ENCODE measurements at regions not wholly inside any gene's neighbourhood (a gene's known extent, or its start where the extent isn't known, plus 50 kb on each side); places are given as distances from the start of the nearest gene placed in this dataset.

GRCh38 chr2:160679686-160680085, 186.1 kb upstream of the RBMS1 start:
- H3K27ac ChIP-seq (ENCODE audit: low read depth, low read length): no peak overlapping the region
- POLR2A ChIA-PET: no interaction called here
- Mint-ChIP-seq H3K9me3 (peaks cover 1 to 8% (median 2%) of the 10 kb centered on the region in 5 donors), H3K27me3 (peaks cover 6 to 30% of the 10 kb centered on the region in 2 donors), H3K4me1 (no peaks in the 10 kb centered on the region), H3K27ac (no peak overlapping the region), H3K36me3 (peaks cover 0 to 5% (median 0%) of the 10 kb centered on the region in 3 donors), H3K4me3 (no peak overlapping the region)
- no peak for DNase-seq
- no peaks in the 10 kb centered on the region for H3K9me3 ChIP-seq (ENCODE audit: low read length)
- no peaks in the 10 kb centered on the region for H3K27me3 ChIP-seq (ENCODE audit: insufficient read depth, low read length, poor library complexity, severe bottlenecking)
- H3K4me1 ChIP-seq (ENCODE audit: insufficient read depth, low read length): no peaks in the 10 kb centered on the region
- CTCF ChIA-PET: no interaction called here
- no peaks in the 10 kb centered on the region for H3K36me3 ChIP-seq (ENCODE audit: insufficient read depth, low read length)
- no peak overlapping the region for H3K4me3 ChIP-seq (ENCODE audit: low read length)

- Mint-ChIP-seq H3K27me3 (peaks cover 7 to 25% of the 10 kb centered on the region in 2 donors), H3K4me3 (no peak overlapping the region), H3K4me1 (no peaks in the 10 kb centered on the region), H3K9me3 (peaks cover 1 to 7% (median 2%) of the 10 kb centered on the region in 5 donors), H3K36me3 (peaks cover 0 to 5% (median 0%) of the 10 kb centered on the region in 3 donors), H3K27ac (no peak overlapping the region)
- no peak overlapping the region for H3K27ac ChIP-seq (ENCODE audit: low read depth, low read length)
- POLR2A ChIA-PET: no interaction called here
- no peak for DNase-seq
- no peaks in the 10 kb centered on the region for H3K27me3 ChIP-seq (ENCODE audit: insufficient read depth, low read length, poor library complexity, severe bottlenecking)
- CTCF ChIA-PET: no interaction called here
- H3K9me3 ChIP-seq (ENCODE audit: low read length): no peaks in the 10 kb centered on the region
- H3K36me3 ChIP-seq (ENCODE audit: insufficient read depth, low read length): no peaks in the 10 kb centered on the region
- no peak overlapping the region for H3K4me3 ChIP-seq (ENCODE audit: low read length)
- H3K4me1 ChIP-seq (ENCODE audit: insufficient read depth, low read length): no peaks in the 10 kb centered on the region
These were observed 186.7 kb upstream of the RBMS1 start for GRCh38 chr2:160680294-160680693.

GRCh38 chr2:160680974-160681373, 187.4 kb upstream of the RBMS1 start:
- ChIA-PET POLR2A (no interaction called here), CTCF (no interaction called here)
- no peak overlapping the region for H3K27ac ChIP-seq (ENCODE audit: low read depth, low read length)
- H3K4me1 Mint-ChIP-seq: no peaks in the 10 kb centered on the region
- H3K4me3 ChIP-seq (ENCODE audit: low read length): no peak overlapping the region
- peaks cover 7 to 25% of the 10 kb centered on the region in 2 donors for H3K27me3 Mint-ChIP-seq
- H3K36me3 Mint-ChIP-seq: peaks cover 0 to 5% (median 0%) of the 10 kb centered on the region in 3 donors
- no peaks in the 10 kb centered on the region for H3K4me1 ChIP-seq (ENCODE audit: insufficient read depth, low read length)
- no peak overlapping the region for H3K27ac Mint-ChIP-seq
- H3K4me3 Mint-ChIP-seq: no peak overlapping the region
- H3K27me3 ChIP-seq (ENCODE audit: insufficient read depth, low read length, poor library complexity, severe bottlenecking): no peaks in the 10 kb centered on the region
- no peaks in the 10 kb centered on the region for H3K36me3 ChIP-seq (ENCODE audit: insufficient read depth, low read length)
- no peak for DNase-seq
- H3K9me3 Mint-ChIP-seq: peaks cover 1 to 7% (median 2%) of the 10 kb centered on the region in 5 donors
- H3K9me3 ChIP-seq (ENCODE audit: low read length): no peaks in the 10 kb centered on the region

GRCh38 chr2:160683206-160683605, 189.6 kb upstream of the RBMS1 start:
- no peak overlapping the region for H3K4me3 Mint-ChIP-seq
- CTCF ChIA-PET: interaction anchor here (1.5 kb wide), 1 partner anchor 432 kb away, joined by 3 read pairs; no protein-coding TSS in a partner anchor
- POLR2A ChIA-PET: no interaction called here

GRCh38 chr2:160687629-160688028, 194.0 kb upstream of the RBMS1 start:
- no peak overlapping the region for H3K4me3 ChIP-seq (ENCODE audit: low read length)
- Mint-ChIP-seq H3K4me1 (no peaks in the 10 kb centered on the region), H3K4me3 (no peak overlapping the region), H3K27me3 (peaks cover 7 to 15% of the 10 kb centered on the region in 2 donors), H3K9me3 (peaks cover 0 to 4% (median 0%) of the 10 kb centered on the region in 5 donors), H3K36me3 (no peaks in the 10 kb centered on the region), H3K27ac (no peak overlapping the region)
- H3K9me3 ChIP-seq (ENCODE audit: low read length): no peaks in the 10 kb centered on the region
- POLR2A ChIA-PET: interaction anchor here (0.6 kb wide), 1 partner anchor 12 kb away, joined by 5 read pairs; no protein-coding TSS in a partner anchor
- CTCF ChIA-PET: no interaction called here
- H3K36me3 ChIP-seq (ENCODE audit: insufficient read depth, low read length): no peaks in the 10 kb centered on the region
- H3K27ac ChIP-seq (ENCODE audit: low read depth, low read length): no peak overlapping the region
- no peaks in the 10 kb centered on the region for H3K27me3 ChIP-seq (ENCODE audit: insufficient read depth, low read length, poor library complexity, severe bottlenecking)
- DNase-seq: no peak
- no peaks in the 10 kb centered on the region for H3K4me1 ChIP-seq (ENCODE audit: insufficient read depth, low read length)

More at GRCh38 chr2:160683206-160683605, 189.6 kb upstream of the RBMS1 start:
- peaks cover 0 to 5% (median 0%) of the 10 kb centered on the region in 3 donors for H3K36me3 Mint-ChIP-seq
- Histone ChIP-seq H3K27me3 (ENCODE audit: insufficient read depth, low read length, poor library complexity, severe bottlenecking) (no peaks in the 10 kb centered on the region), H3K9me3 (ENCODE audit: low read length) (no peaks in the 10 kb centered on the region), H3K4me3 (ENCODE audit: low read length) (no peak overlapping the region), H3K4me1 (ENCODE audit: insufficient read depth, low read length) (no peaks in the 10 kb centered on the region), H3K27ac (ENCODE audit: low read depth, low read length) (no peak overlapping the region), H3K36me3 (ENCODE audit: insufficient read depth, low read length) (no peaks in the 10 kb centered on the region)
- peaks cover 7 to 15% of the 10 kb centered on the region in 2 donors for H3K27me3 Mint-ChIP-seq
- no peak overlapping the region for H3K27ac Mint-ChIP-seq
- peaks cover 1 to 7% (median 2%) of the 10 kb centered on the region in 5 donors for H3K9me3 Mint-ChIP-seq
- H3K4me1 Mint-ChIP-seq: no peaks in the 10 kb centered on the region
- DNase-seq: no peak

- Histone ChIP-seq H3K36me3 (ENCODE audit: insufficient read depth, low read length) (no peaks in the 10 kb centered on the region), H3K4me3 (ENCODE audit: low read length) (no peak overlapping the region), H3K4me1 (ENCODE audit: insufficient read depth, low read length) (no peaks in the 10 kb centered on the region), H3K27ac (ENCODE audit: low read depth, low read length) (no peak overlapping the region), H3K9me3 (ENCODE audit: low read length) (no peaks in the 10 kb centered on the region), H3K27me3 (ENCODE audit: insufficient read depth, low read length, poor library complexity, severe bottlenecking) (no peaks in the 10 kb centered on the region)
- H3K36me3 Mint-ChIP-seq: peaks cover 0 to 4% (median 0%) of the 10 kb centered on the region in 3 donors
- CTCF ChIA-PET: no interaction called here
- no peaks in the 10 kb centered on the region for H3K9me3 Mint-ChIP-seq
- no peaks in the 10 kb centered on the region for H3K4me1 Mint-ChIP-seq
- H3K4me3 Mint-ChIP-seq: no peak overlapping the region
- no peak for DNase-seq
- POLR2A ChIA-PET: no interaction called here
- no peak overlapping the region for H3K27ac Mint-ChIP-seq
- H3K27me3 Mint-ChIP-seq: peaks cover 4 to 5% of the 10 kb centered on the region in 2 donors
These were observed 195.8 kb upstream of the RBMS1 start for GRCh38 chr2:160689441-160689840.

GRCh38 chr2:160694221-160694620, 200.6 kb upstream of the RBMS1 start:
- POLR2A ChIA-PET: no interaction called here
- peaks cover 2 to 4% of the 10 kb centered on the region in 2 donors for H3K27me3 Mint-ChIP-seq
- no peaks in the 10 kb centered on the region for H3K9me3 Mint-ChIP-seq

GRCh38 chr2:160694631-160695030, 201.0 kb upstream of the RBMS1 start:
- DNase-seq: no peak
- Mint-ChIP-seq H3K4me1 (no peaks in the 10 kb centered on the region), H3K36me3 (peaks cover 0 to 4% (median 0%) of the 10 kb centered on the region in 3 donors), H3K27me3 (peaks cover 2 to 4% of the 10 kb centered on the region in 2 donors), H3K9me3 (no peaks in the 10 kb centered on the region), H3K4me3 (no peak overlapping the region), H3K27ac (no peak overlapping the region)
- no peak overlapping the region for H3K4me3 ChIP-seq (ENCODE audit: low read length)
- no peaks in the 10 kb centered on the region for H3K4me1 ChIP-seq (ENCODE audit: insufficient read depth, low read length)
- no peaks in the 10 kb centered on the region for H3K27me3 ChIP-seq (ENCODE audit: insufficient read depth, low read length, poor library complexity, severe bottlenecking)
- POLR2A ChIA-PET: no interaction called here
- H3K27ac ChIP-seq (ENCODE audit: low read depth, low read length): no peak overlapping the region
- CTCF ChIA-PET: no interaction called here
- no peaks in the 10 kb centered on the region for H3K36me3 ChIP-seq (ENCODE audit: insufficient read depth, low read length)
- H3K9me3 ChIP-seq (ENCODE audit: low read length): no peaks in the 10 kb centered on the region

More at GRCh38 chr2:160694221-160694620, 200.6 kb upstream of the RBMS1 start:
- no peaks in the 10 kb centered on the region for H3K27me3 ChIP-seq (ENCODE audit: insufficient read depth, low read length, poor library complexity, severe bottlenecking)
- H3K36me3 ChIP-seq (ENCODE audit: insufficient read depth, low read length): no peaks in the 10 kb centered on the region
- no peak for DNase-seq
- CTCF ChIA-PET: no interaction called here
- no peaks in the 10 kb centered on the region for H3K4me1 Mint-ChIP-seq
- H3K27ac Mint-ChIP-seq: peak overlapping the region in 1 of 8 donors; percentile 78
- H3K4me3 Mint-ChIP-seq: no peak overlapping the region
- no peaks in the 10 kb centered on the region for H3K9me3 ChIP-seq (ENCODE audit: low read length)
- H3K27ac ChIP-seq (ENCODE audit: low read depth, low read length): no peak overlapping the region
- H3K4me3 ChIP-seq (ENCODE audit: low read length): no peak overlapping the region
- peaks cover 0 to 4% (median 0%) of the 10 kb centered on the region in 3 donors for H3K36me3 Mint-ChIP-seq
- no peaks in the 10 kb centered on the region for H3K4me1 ChIP-seq (ENCODE audit: insufficient read depth, low read length)

Measured in CD8-positive, alpha-beta memory T cell (primary cell).